ENCODE measurements at regions not wholly inside any gene's neighbourhood (a gene's known extent, or its start where the extent isn't known, plus 50 kb on each side); places are given as distances from the start of the nearest gene placed in this dataset.

DNA sequence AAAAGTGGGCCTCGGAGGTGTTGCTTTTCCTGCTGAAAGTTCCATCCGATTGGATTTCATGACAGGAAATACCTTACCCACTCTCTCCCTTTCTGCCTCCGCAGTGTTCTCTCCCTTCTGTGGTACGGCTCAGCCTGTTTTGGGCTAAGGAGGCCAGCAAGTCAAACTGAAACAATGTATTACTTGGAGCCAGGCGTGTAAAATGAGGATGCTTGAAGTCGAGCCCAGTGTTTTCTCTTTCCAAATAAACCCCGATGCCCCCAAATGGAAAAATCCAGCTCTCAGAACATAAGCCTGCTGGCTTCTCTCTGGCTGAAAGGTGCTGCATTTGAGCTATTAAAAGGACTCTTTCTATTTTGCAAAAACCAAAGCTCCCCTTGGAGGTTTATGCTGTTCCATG is 124.7 kb downstream of the ZNF664 start:
- no peak for TF ChIP-seq EZH2phosphoT487 (IDR thresholded peaks at IDR 0.05; ENCODE audit: insufficient read depth, low read depth)
- TF ChIP-seq EZH2 (IDR thresholded peaks at IDR 0.05; ENCODE audit: insufficient read depth, poor library complexity, severe bottlenecking), result no peak

All from GM23248 (cell line).